ENCODE measurements at regions not wholly inside any gene's neighbourhood (a gene's known extent, or its start where the extent isn't known, plus 50 kb on each side); places are given as distances from the start of the nearest gene placed in this dataset.

DNA sequence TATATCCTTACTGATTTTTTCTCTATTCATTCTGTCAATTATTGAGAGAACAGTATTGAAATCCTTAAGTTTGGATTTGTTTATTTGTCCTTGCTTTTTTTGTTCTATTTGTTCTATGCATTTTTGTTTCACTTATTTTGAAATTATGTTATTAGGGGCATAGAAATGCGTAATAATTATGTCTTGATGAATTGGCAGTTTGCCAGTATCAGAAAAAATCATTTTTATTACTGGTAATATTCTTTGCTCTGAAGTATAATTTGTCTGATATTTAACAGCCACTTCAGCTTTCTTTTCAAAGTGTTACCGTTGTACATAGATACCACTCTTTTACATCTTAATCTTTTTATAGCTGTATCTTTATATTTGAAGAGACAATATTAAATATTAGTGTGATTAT is 2090.9 kb upstream of the WWC1 start:
- TF ChIP-seq, protein P1, sequence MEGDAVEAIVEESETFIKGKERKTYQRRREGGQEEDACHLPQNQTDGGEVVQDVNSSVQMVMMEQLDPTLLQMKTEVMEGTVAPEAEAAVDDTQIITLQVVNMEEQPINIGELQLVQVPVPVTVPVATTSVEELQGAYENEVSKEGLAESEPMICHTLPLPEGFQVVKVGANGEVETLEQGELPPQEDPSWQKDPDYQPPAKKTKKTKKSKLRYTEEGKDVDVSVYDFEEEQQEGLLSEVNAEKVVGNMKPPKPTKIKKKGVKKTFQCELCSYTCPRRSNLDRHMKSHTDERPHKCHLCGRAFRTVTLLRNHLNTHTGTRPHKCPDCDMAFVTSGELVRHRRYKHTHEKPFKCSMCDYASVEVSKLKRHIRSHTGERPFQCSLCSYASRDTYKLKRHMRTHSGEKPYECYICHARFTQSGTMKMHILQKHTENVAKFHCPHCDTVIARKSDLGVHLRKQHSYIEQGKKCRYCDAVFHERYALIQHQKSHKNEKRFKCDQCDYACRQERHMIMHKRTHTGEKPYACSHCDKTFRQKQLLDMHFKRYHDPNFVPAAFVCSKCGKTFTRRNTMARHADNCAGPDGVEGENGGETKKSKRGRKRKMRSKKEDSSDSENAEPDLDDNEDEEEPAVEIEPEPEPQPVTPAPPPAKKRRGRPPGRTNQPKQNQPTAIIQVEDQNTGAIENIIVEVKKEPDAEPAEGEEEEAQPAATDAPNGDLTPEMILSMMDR (IDR thresholded peaks at IDR 0.05; ENCODE audit: poor library complexity): no peak
- TF ChIP-seq EZH2 (IDR thresholded peaks at IDR 0.05; ENCODE audit: borderline replicate concordance): no peak

Measured in hepatocyte (in vitro differentiated cells).